Epithelial cell of prostate (primary cell): ENCODE measurements at regions not wholly inside any gene's neighbourhood (a gene's known extent, or its start where the extent isn't known, plus 50 kb on each side); places are given as distances from the start of the nearest gene placed in this dataset.

Source experiments
- DNase-seq: peaks from one replicate; pipeline ENCODE4 v3.0.0-alpha.2; 2011; ENCODE audit warnings: low read depth, low spot score
- H3K27ac ChIP-seq: fragments of 450-650 bp; 2 replicates; pipeline ENCODE4 v1.5.1; 2017; ENCODE audit warnings: mild to moderate bottlenecking

DNA sequence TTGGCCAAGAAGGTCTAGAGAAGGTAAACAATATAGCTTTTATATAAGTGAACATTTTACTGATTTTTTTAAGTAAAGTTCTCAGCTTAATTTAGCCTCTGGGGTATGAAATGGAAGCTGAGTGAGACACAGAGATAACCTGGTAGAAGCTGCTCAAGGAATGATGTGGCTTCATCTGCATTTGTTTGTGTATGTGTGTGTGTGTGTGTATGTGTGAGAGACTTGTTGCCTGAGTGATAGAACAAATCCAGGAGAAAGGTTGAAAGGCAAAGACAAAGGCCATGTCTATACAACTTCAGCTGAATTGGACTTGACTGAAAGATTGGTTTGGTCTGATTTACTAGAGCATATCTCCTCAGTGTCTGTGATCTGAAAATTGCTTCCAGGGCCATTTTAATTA is 63.6 kb downstream of the PCDH7 start:
- no peak overlapping the region for H3K27ac ChIP-seq
- no peak for DNase-seq

DNA sequence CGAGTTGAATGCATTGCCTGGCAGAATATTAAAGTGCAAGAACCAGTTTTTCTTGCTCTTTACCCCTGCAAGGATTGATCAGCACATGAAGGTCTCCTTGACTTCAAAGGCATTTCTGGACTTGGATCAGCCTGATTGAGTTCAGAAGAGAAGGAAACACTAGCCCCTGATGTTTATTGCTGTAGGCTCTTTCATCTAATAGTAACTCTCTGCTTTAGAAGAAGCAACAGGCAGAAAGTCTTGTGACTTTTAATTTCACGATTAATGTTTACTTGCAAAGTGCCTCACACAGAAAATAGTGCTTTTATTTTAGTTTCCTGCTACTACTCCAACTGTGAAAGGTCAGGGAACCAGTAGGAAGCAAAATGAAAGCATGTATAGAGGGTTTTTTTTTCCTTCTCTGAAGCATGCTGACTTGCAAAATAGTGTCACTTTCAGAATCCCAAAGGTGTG is 69.1 kb downstream of the PCDH7 start:
- DNase-seq, result no peak
- no peak overlapping the region for H3K27ac ChIP-seq

DNA sequence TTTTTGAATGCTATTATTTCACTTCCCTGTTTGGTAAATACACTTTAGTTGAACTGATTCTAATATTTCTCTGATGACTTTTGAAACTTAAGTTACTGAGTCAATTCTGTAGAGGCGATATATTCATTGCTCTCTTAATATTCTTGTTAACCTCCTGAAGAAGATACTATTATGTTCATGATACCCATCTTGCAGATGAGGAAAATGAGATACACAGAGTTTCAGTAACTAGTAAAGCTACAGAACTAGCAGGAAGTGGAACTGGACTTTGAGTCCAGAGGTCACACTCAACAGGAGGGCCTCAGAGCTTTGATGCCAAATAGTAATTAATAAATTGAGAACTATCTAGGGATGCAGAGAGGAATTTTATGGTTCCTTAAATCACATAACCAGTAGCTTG is 70.0 kb downstream of the PCDH7 start:
- no peak overlapping the region for H3K27ac ChIP-seq
- no peak for DNase-seq

DNA sequence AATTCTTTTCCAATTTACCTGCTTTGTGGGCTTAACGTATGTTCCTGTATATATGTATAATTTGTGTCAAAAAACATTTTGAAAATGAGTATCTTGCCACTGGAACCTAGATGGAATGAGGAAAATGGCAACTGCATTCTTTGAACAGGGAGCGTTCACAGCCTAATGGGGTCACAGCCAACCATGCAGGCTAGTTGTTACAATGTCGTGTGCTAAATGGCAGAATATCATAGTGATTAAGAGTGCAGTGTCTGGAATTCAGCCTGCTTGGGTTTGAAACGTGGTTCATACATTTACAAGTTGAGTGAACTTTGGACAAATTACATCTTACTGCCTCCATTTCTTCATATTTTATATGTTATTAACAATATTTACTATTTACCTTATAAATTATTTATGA is 70.8 kb downstream of the PCDH7 start:
- no peak overlapping the region for H3K27ac ChIP-seq
- DNase-seq, result no peak

DNA sequence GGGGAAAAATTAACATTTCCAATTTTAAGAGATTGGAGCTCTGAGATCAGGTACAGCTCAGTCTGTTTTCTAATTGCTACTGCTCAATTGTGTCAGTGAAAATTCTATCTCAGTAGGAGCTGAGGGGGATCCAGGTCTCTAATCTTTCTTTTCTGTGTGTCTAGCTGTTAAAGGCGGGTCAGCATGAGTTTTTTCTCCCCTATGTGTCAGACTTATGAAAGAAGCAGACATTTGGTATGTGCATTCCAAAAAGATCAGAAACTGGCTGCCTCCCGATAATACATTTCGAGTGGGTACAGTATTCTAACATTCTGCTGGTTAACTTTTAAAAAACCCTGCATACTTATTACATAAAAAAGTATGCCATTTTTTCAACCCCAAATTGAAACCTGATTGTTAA is 72.4 kb downstream of the PCDH7 start:
- H3K27ac ChIP-seq, result no peak overlapping the region
- no peak for DNase-seq

DNA sequence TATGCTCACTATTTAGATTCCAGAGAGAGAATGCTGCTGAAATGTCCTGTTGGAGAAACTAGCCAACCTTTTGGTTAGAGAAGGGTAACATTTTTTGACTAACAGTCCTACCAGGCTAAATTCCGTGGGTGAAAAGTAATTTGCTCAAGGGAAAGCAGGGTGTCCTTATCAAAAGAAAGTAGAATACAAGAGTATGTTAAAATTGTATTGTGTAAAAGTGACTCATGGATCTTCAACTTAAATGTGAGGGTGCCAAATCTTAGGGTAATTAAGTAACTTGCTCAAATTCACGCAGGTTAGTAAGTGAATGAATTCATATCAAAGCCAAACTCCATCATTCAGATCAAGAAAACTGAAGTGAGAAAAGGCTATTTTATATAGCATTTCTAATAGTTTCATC is 81.7 kb downstream of the PCDH7 start:
- H3K27ac ChIP-seq, result peak overlapping the region; percentile 44
- DNase-seq, result no peak

DNA sequence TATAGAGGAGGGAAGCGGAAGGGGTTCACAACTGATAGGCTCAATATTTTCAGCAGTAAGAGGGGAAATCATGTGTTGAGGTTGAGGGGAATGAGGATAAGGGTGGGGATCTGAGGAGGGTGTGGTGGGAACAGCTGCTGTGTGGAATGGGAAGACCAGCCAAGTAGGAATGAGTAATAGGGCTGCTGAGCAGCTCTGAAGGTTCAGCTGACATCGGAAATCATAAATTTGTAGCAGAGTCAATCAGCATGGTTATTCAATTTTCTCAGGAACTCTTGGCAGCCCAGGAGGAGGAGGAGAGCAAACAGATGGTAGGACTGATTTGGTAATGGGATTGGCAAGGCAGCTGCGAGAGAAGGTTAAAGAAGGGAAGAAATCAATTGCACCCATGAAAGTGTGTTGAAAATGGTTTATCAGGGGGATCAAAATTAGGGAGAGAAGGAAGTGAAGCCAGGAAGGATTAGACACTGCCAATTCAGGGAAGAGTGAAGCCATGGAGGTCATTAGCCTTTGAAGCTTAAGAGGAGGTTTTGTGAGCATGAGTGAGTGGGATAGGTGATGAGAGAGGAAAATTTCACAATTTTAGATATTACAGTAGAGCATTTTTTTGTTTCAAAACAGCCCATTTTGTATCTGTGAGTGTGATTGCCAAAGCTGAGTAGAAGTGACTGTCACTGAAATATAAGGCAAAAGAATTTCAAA is 82.6 kb downstream of the PCDH7 start:
- H3K27ac ChIP-seq, result peak overlapping the region; percentile 44
- peak; percentile 20 for DNase-seq

DNA sequence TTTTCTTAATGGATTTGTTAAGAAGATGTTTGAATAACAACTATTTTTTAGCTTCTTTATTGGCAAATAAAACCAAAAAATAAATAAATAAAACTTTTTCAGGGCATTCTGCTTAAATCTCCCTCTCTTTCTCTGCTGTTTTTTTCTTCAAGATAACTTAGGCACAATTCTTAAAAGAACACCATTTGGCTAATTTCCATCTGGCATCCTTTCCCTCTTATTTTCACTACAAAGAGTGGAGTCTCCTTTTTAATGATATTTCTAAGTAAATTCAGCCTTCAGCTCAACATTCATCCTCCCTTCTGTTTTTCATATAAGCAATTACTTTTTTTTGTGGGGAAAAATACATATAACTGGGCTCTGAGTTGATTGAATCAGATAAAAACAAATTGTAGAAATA is 88.1 kb downstream of the PCDH7 start:
- no peak for DNase-seq

DNA sequence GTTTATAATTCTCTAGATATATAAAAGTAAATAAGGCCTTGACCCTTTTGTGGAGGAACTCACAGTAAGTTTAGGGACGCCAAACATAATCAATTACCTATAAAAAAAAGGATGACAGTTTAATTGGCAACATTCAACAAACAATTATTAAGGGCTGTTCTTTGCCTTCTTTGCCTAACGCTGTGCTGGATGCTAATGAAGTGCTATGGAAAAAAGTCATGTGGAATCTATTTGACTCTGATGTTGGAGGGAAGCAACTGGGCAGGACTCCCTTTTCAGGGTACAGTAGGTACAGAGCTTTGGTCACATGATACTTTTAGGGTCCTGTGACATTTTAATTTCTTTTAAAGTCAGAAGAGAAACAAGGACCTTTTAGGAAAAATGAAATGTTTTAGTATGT is 91.1 kb downstream of the PCDH7 start:
- H3K27ac ChIP-seq, result no peak overlapping the region
- no peak for DNase-seq

More for the DNA sequence above, 88.1 kb downstream of the PCDH7 start:
- no peak overlapping the region for H3K27ac ChIP-seq

DNA sequence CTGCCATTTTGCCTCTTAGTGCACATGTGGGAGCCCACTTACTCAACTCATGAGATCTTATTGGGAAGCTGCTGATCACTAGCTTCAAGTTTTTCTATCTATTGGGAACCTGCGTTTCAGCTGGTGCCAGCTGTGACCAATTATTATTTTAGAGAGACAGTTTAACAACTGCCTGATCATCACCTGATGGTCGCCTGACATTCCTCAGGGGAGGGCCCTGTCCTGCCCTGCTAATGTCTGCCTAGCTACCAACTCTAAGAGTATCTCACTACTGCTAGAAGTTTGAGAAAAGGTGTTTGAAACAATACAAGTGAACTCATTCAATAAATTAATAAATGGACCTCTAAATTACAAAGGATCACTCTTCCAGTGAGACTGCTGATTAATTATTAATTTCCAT is 95.5 kb downstream of the PCDH7 start:
- no peak overlapping the region for H3K27ac ChIP-seq
- no peak for DNase-seq

DNA sequence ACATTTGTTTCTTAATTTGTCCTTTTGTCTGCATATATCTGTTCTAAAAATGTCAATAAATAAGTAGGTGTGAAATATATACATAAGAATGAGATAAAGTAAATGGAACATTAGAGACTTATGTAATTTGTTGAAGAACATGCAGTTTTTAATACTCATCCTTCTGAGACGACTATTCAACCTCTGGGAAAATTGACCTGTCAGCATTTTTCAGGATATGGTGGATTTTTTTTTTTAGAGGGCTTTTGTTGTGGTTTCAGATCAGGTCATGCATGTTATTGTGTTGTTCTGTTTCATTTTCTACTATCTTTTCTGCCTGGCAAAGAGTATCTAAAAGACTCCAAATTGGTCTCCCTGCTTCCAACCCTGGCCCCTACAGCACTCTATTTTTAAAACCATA is 97.3 kb downstream of the PCDH7 start:
- H3K27ac ChIP-seq, result no peak overlapping the region
- DNase-seq, result no peak

DNA sequence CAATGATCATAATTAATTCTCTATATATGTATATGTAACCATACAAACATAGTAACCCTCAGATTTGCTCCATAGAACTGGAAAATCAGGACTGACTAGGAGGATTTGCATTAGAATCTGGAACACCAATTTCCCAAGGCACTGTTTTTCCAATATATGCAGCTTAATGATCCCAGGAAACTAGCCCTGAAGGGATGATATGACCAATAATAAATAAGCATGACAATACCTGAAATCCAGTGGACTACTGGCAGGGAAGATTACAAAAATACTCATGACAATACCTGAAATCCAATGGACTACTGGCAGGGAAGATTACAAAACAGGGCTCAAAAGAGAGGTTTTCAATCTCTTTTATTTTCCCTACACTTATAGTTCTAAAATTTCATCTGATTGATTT is 98.4 kb downstream of the PCDH7 start:
- H3K27ac ChIP-seq, result no peak overlapping the region
- no peak for DNase-seq

DNA sequence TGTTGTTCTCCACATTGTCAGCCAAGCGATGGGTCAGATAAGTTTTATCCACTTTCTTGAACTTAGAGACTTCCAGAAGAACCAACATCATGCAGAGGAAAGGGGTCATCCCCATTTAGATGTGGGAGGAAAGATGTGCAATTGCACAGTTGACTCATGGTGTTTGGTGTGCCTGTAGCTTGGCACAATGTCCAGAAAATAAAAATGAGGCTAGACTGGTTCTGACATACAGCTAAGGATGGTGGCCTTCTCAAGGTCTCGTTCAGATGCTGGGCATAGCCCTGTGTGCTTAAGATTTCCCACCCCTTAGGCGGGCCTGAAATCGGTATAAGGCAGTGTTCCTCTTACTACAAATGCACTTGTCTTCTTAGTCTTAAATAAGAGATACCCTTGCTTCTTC is 101.1 kb downstream of the PCDH7 start:
- DNase-seq, result no peak
- no peak overlapping the region for H3K27ac ChIP-seq

DNA sequence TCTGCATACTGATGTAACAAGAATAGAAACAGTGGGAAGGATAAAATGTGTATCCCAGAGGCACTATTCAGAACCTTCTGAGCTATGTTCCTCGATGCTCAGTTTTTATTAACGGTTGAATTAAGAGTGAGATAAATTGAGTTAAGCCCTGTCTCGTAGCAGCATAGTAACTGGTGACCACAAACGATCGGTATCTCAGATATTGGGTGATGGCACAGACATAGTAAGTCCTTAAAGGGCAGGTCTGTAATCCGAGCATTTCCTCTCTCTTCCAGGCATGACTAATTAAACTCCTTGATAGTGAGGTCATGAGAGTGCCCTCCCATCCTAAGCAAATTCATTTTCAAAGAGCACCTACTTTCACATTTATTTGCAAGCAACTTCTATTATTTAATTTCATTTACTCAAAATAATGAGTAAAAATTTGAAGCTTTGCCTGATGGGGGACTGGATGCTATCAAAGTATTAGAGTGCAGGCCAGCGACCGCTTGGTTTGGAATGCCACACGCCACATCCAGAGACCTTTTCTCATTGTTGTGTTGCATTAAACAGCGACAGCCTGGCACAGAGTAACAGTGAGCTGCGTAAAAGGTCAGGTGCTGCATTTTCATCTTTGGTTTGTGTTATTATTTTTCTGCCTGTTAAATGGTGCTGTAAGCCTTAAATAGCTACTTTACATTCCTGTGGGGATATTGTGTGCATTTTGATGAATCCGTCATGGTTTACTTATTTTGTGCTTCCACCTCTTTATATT is 101.9 kb downstream of the PCDH7 start:
- H3K27ac ChIP-seq, result no peak overlapping the region
- no peak for DNase-seq

DNA sequence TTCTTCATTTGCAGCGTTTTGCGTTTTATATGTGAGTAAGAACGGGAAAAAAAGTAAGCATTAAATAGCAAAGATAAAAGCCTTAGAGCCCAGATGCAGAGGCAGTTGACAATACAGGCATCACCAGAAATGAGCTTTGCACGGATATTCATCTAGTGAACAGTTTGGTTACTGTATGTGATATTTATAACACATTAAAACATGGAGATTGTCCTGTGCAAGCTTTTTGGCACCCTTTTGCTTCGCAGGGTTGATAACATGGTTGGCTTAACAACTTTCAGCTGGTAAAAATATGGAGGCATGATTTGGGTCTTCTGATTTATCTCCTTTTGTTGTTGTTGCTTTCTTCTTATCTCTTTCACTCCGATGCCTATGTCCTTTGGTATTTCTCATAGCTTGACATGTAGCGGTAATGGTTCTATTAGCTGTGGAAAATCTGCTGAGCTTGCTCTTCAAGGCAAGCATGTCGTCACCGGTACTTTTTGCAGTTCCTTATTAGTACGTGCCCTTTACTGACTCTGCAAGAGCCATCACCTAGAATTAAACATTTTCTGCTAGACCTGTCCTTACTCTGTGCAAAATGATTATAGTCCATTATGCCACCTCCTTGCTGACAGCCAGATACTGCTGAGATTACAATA is 102.9 kb downstream of the PCDH7 start:
- H3K27ac ChIP-seq, result no peak overlapping the region
- no peak for DNase-seq

DNA sequence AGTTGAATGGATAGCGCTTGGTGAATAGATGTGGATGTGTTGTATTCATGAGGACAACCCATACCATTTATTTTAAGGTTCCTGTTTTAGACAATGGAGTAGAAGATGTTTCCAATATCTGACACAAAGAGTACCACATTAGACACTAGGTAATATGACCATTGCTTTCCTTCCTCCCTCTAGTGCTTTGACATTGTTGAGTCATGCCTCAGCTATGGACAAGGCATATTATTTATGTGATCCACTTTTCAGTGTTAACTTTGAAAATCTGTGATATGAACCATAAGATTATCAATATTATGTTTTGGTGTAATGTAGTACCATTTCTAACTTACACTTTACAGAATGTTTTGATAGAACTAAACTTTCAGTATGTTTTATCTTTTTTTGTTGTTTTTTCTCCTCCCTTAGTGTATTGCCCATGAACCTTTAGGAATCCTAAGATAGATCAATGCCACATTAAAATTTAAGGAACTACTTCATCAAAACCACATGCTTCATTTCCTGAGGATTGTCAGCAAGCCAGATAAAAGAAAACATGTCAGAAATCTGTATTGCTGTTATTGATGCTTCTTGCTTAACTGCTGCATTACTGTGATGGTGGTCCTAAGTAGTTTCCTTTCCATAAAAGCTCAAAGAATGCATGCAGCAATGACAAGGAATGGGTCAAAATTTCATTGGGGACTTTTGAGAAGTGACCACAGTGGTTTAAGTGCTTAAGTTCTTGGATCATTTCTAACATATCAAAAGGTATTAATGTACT is 105.0 kb downstream of the PCDH7 start:
- H3K27ac ChIP-seq, result no peak overlapping the region
- DNase-seq, result no peak

DNA sequence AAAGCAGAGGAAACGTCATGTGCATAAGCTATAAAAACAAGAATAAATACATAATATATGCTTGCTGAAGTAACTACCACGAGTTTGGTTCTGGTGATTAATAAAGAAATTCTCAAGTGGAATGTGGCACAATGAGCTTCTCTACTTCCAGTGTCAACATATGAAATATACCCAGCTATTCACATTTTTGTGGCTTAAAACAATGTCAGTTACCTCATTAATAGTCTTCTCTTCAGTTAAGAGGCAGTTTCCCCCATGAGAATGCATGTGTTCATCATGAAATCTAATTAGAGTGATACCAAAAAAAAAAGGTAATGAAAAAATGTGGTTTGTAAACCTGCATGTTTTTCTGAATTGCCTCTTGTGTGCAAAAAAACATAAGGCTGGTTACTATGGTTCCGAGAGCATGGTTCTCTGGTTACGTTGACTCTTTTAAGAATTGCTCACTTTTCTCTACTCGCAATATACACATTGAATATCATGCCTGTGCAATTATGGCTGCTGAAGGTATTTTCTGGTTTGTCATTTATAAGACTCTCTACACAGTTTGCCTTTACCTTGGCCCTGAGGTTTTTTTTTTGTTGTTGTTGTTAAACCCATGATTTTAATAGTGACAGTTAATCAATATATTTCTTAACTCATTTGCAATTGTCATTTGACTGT is 108.2 kb downstream of the PCDH7 start:
- H3K27ac ChIP-seq, result no peak overlapping the region
- no peak for DNase-seq

DNA sequence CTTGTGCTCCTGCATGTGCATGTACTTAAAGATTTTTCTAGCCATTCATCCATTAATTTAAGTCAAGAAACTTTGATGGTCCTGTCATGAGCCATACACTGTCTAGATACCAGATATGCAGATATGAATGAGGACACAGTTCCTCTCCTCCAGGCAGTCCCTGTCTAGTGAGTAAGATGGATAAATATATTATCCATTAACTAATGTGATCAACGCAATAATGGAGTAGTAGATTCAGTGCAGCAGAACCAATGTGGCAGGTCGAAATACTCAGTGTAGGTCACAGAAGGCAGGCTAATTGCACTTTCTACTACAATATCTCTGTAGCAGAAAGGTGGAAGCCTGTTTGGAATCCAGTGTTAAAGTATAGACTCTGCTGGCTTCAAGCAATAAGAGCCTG is 112.5 kb downstream of the PCDH7 start:
- H3K27ac ChIP-seq, result no peak overlapping the region
- DNase-seq, result no peak

DNA sequence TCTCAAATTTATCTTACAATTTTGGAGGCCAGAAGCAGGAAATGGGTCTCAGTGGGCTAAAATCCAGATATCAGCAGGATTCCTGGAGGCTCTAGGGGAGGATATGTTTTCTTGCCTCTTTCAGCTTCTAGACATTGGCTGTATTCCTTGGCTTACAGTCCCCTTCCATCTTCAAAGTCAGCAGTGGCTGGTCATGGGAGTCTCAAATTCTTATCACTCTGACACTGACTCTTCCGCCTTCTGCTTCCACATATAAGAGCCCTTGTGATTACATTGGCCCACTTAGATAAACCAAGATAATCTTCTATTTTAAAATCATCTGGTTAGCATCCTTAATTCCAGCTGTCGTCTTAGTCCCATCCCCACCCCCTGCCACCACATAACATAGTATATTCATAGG is 113.0 kb downstream of the PCDH7 start:
- H3K27ac ChIP-seq, result no peak overlapping the region
- no peak for DNase-seq

DNA sequence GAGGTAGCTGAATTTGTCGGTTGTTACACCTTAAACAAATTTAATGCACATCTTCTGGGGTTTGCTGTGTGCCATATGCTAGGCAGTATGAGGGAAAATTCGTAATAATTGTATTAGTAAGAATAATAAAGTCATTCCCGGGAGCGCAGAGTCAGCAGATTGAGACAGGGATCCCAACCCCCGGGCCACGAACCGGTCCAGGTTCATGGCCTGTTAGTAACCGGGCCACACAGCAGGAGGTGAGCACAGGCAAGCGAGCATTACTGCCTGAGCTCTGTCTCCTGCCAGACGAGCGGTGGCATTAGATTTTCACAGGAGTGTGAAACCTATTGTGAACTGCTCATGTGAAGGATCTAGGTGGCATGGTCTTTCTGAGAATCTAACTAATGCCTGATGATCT is 114.9 kb downstream of the PCDH7 start:
- no peak overlapping the region for H3K27ac ChIP-seq
- DNase-seq, result no peak
